Epithelial cell of esophagus (primary cell): ENCODE measurements at regions not wholly inside any gene's neighbourhood (a gene's known extent, or its start where the extent isn't known, plus 50 kb on each side); places are given as distances from the start of the nearest gene placed in this dataset.

Experiments used
- DNase-seq: peaks from one replicate; pipeline ENCODE4 v3.0.0; 2010; ENCODE audit warnings: low read depth
- H3K4me3 ChIP-seq: 2 replicates; pipeline ENCODE4 v1.5.1; 2011; ENCODE audit warnings: mild to moderate bottlenecking, low read length, control low read depth
- CTCF ChIP-seq: IDR thresholded peaks from 2 replicates; pipeline ENCODE4 v1.5.1; 2011; ENCODE audit warnings: low read depth, mild to moderate bottlenecking, low read length, control low read depth, inconsistent platforms; ENCODE audit not compliant: insufficient read depth; ENCODE audit errors: missing control alignments

- DNase-seq = no peak
- no peak overlapping the region for H3K4me3 ChIP-seq
- TF ChIP-seq CTCF = no peak
These were observed 64.8 kb downstream of the PDCL3 start for GRCh38 chr2:100627330-100628300.

GRCh38 chr2:100628506-100628905 lies 65.7 kb downstream of the PDCL3 start:
- TF ChIP-seq CTCF = no peak
- DNase-seq = no peak
- no peak overlapping the region for H3K4me3 ChIP-seq

- no peak for TF ChIP-seq CTCF
- no peak for DNase-seq
- no peak overlapping the region for H3K4me3 ChIP-seq
These were observed 66.5 kb downstream of the PDCL3 start for GRCh38 chr2:100629309-100629708.

GRCh38 chr2:100630473-100630977 lies 67.7 kb downstream of the PDCL3 start:
- no peak for DNase-seq
- H3K4me3 ChIP-seq = no peak overlapping the region
- no peak for TF ChIP-seq CTCF

GRCh38 chr2:100632037-100632436 lies 69.2 kb downstream of the PDCL3 start:
- no peak for TF ChIP-seq CTCF
- H3K4me3 ChIP-seq = no peak overlapping the region
- no peak for DNase-seq

GRCh38 chr2:100632759-100633158 lies 70.0 kb downstream of the PDCL3 start:
- no peak overlapping the region for H3K4me3 ChIP-seq
- DNase-seq = no peak
- no peak for TF ChIP-seq CTCF
